Tibial artery (tissue), 4 donors: ENCODE measurements at regions not wholly inside any gene's neighbourhood (a gene's known extent, or its start where the extent isn't known, plus 50 kb on each side); places are given as distances from the start of the nearest gene placed in this dataset.

Experiments used
- DNase-seq, 2 donors: peaks; one replicate each; pipeline ENCODE4 v3.0.0-alpha.2; 2019
- H3K27ac ChIP-seq, 2 donors: fragments of 200-600 bp; sonication (generic) in 1 of 2; 1 replicate in 1 of 2; 2 replicates in 1 of 2; pipeline ENCODE4 v1.5.1; 2018 to 2019; ENCODE audit warnings: mild to moderate bottlenecking in 1 of 2
- H3K27me3 ChIP-seq, 2 donors: fragments of 200-600 bp; sonication (generic) in 1 of 2; one replicate each; pipeline versions ENCODE4 v1.5.1 to v1.6.0; 2016 to 2019
- H3K36me3 ChIP-seq, 3 donors: fragments of 200-600 bp; sonication (generic) in 2 of 3; one replicate each; pipeline ENCODE4 v1.5.1; 2016 to 2019; ENCODE audit warnings: mild to moderate bottlenecking in 2 of 3
- H3K4me1 ChIP-seq, 4 donors: fragments of 200-600 bp; sonication (generic) in 2 of 4; 1 replicate in 3 of 4; 2 replicates in 1 of 4; pipeline ENCODE4 v1.5.1; 2016 to 2019
- H3K4me3 ChIP-seq, 2 donors: fragments of 200-600 bp; sonication (generic) in 1 of 2; 1 replicate in 1 of 2; 2 replicates in 1 of 2; pipeline ENCODE4 v1.5.1; 2018 to 2019; ENCODE audit warnings: mild to moderate bottlenecking in 2 of 2
- H3K9me3 ChIP-seq, 3 donors: fragments of 200-600 bp; sonication (generic) in 1 of 3; one replicate each; pipeline ENCODE4 v1.5.1; 2016 to 2019
- CTCF ChIP-seq, 2 experiments: fragments of 200-600 bp in 1 of 2; fragments of 450-650 bp in 1 of 2; IDR thresholded peaks; one replicate each; pipeline ENCODE4 v1.5.1; 2017 to 2019; ENCODE audit warnings: antibody characterized with exemption in 2 of 2, mild to moderate bottlenecking in 1 of 2, moderate library complexity in 1 of 2
- intact Hi-C: fragments of 100-400 bp; cut with DNase I; formaldehyde crosslinking; loops from one replicate; pipeline ENCODE4 v1.15.0; 2023; ENCODE audit warnings: low total_unique reads

- intact Hi-C loops: no loop called here
- no peak for TF ChIP-seq CTCF (IDR thresholded peaks at IDR 0.05)
- Histone ChIP-seq H3K27me3 (no peaks in the 10 kb centered on the region), H3K27ac (no peak overlapping the region), H3K9me3 (no peaks in the 10 kb centered on the region), H3K4me3 (no peak overlapping the region), H3K36me3 (no peaks in the 10 kb centered on the region), H3K4me1 (no peaks in the 10 kb centered on the region)
- DNase-seq: no peak
Observed at GRCh38 chr4:34289962-34290361, 1954.4 kb downstream of the ARAP2 start.

GRCh38 chr4:34293459-34293858, 1950.9 kb downstream of the ARAP2 start:
- Histone ChIP-seq H3K36me3 (no peaks in the 10 kb centered on the region), H3K4me1 (no peaks in the 10 kb centered on the region), H3K27ac (no peak overlapping the region), H3K4me3 (no peak overlapping the region), H3K9me3 (no peaks in the 10 kb centered on the region), H3K27me3 (no peaks in the 10 kb centered on the region)
- no peak for DNase-seq
- TF ChIP-seq CTCF (IDR thresholded peaks at IDR 0.05): no peak
- intact Hi-C loops: no loop called here

- TF ChIP-seq CTCF (IDR thresholded peaks at IDR 0.05): no peak
- intact Hi-C loops: no loop called here
- Histone ChIP-seq H3K27me3 (no peaks in the 10 kb centered on the region), H3K4me3 (no peak overlapping the region), H3K36me3 (no peaks in the 10 kb centered on the region), H3K27ac (no peak overlapping the region), H3K4me1 (no peaks in the 10 kb centered on the region), H3K9me3 (no peaks in the 10 kb centered on the region)
- no peak for DNase-seq
Observed at GRCh38 chr4:34309383-34309906, 1934.9 kb downstream of the ARAP2 start.

- Histone ChIP-seq H3K27me3 (no peaks in the 10 kb centered on the region), H3K9me3 (no peaks in the 10 kb centered on the region), H3K4me3 (no peak overlapping the region), H3K36me3 (no peaks in the 10 kb centered on the region), H3K27ac (no peak overlapping the region), H3K4me1 (no peaks in the 10 kb centered on the region)
- no peak for DNase-seq
- intact Hi-C loops: no loop called here
- no peak for TF ChIP-seq CTCF (IDR thresholded peaks at IDR 0.05)
Observed at GRCh38 chr4:34318773-34319172, 1925.5 kb downstream of the ARAP2 start.

- H3K4me1 ChIP-seq: no peaks in the 10 kb centered on the region
- DNase-seq: no peak
- no peaks in the 10 kb centered on the region for H3K36me3 ChIP-seq
- TF ChIP-seq CTCF (IDR thresholded peaks at IDR 0.05): no peak
- no peaks in the 10 kb centered on the region for H3K27me3 ChIP-seq
- no peak overlapping the region for H3K27ac ChIP-seq
- intact Hi-C loops: no loop called here
- H3K4me3 ChIP-seq: no peak overlapping the region
- H3K9me3 ChIP-seq: no peaks in the 10 kb centered on the region
Observed at GRCh38 chr4:34323549-34324320, 1920.6 kb downstream of the ARAP2 start.
